ENCODE measurements at regions not wholly inside any gene's neighbourhood (a gene's known extent, or its start where the extent isn't known, plus 50 kb on each side); places are given as distances from the start of the nearest gene placed in this dataset.

DNA sequence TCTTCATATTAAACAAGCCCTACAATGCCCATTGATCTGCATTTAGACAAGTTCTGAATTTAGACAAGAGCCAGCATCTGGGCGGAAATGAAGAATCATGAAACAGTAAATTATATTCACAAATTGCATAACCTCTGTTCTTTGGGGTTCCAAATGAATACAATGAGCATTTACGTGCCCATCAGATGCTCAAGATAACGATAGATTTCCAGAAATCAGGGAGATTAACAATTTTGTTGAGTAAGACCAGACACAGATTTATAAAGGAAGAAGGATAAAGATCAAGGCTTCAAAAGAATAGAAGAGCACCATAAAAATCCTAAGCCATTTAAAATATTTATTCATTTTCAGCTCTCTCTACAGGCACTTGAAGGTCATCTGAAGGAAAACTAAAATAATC, 59.7 kb upstream of the CDH20 start:
- Histone ChIP-seq H3K36me3 (ENCODE audit: control insufficient read depth in 2 of 4, insufficient read depth in 4 of 4, low read length in 3 of 4) (no peaks in the 10 kb centered on the region), H3K79me2 (ENCODE audit: control insufficient read depth in 1 of 2, insufficient read depth in 2 of 2, low read length in 2 of 2) (no peaks in the 10 kb centered on the region), H2BK5ac (ENCODE audit: low read depth, low read length) (no peak overlapping the region), H3K18ac (ENCODE audit: extremely low read depth, low read length) (no peak overlapping the region), H3K23ac (ENCODE audit: insufficient read length) (no peak overlapping the region), H3K4me2 (ENCODE audit: insufficient read depth in 1 of 2, low read depth in 2 of 2, low read length in 2 of 2) (no peak overlapping the region), H3K9ac (replicated peaks in 1 of 4; ENCODE audit: extremely low read depth in 1 of 4, low read depth in 3 of 4, low read length in 3 of 4) (no peak overlapping the region), H3K14ac (ENCODE audit: insufficient read length) (no peak overlapping the region), H4K8ac (ENCODE audit: extremely low read depth, insufficient read depth, low read length) (no peak overlapping the region), H2AFZ (ENCODE audit: low read length) (no peak overlapping the region), H3K79me1 (ENCODE audit: low read depth, low read length) (no peaks in the 10 kb centered on the region), H3K4ac (replicated peaks; ENCODE audit: insufficient read length, low read depth, low read length) (no peak overlapping the region), H3K4me1 (replicated peaks in 1 of 4; ENCODE audit: control insufficient read depth in 3 of 4, insufficient read depth in 4 of 4, low read length in 3 of 4) (peaks cover 0 to 3% (median 1%) of the 10 kb centered on the region in 4 experiments; a peak in 2 of 7 replicates), H4K20me1 (replicated peaks in 1 of 2; ENCODE audit: control insufficient read depth in 1 of 2, insufficient read depth in 2 of 2, low read length in 2 of 2) (no peaks in the 10 kb centered on the region), H4K5ac (ENCODE audit: insufficient read length, low read depth, low read length) (no peak overlapping the region), H2BK120ac (replicated peaks; ENCODE audit: low read depth, low read length) (no peak overlapping the region), H3K9me3 (ENCODE audit: insufficient read depth in 2 of 2, low read depth in 1 of 2, low read length in 1 of 2) (no peaks in the 10 kb centered on the region), H2AK5ac (ENCODE audit: low read depth, low read length) (no peak overlapping the region), H2BK20ac (ENCODE audit: low read length) (no peak overlapping the region), H3K27ac (ENCODE audit: low read depth, low read length) (no peak overlapping the region), H3K4me3 (ENCODE audit: extremely low read depth in 1 of 4, insufficient read depth in 2 of 4, low read depth in 3 of 4, low read length in 4 of 4) (no peak overlapping the region), H4K91ac (replicated peaks; ENCODE audit: insufficient read length, low read length) (no peak overlapping the region), H2BK15ac (ENCODE audit: low read length) (no peak overlapping the region), H3K56ac (replicated peaks; ENCODE audit: insufficient read length, low read depth, low read length) (no peak overlapping the region), H3K27me3 (replicated peaks in 1 of 4; ENCODE audit: control insufficient read depth in 3 of 4, extremely low read depth in 1 of 4, insufficient read depth in 3 of 4, low read length in 3 of 4) (peaks cover 0 to 6% (median 0%) of the 10 kb centered on the region in 4 experiments; a peak in 1 of 7 replicates), H2BK12ac (ENCODE audit: low read depth, low read length) (no peak overlapping the region), H3K23me2 (ENCODE audit: low read depth, low read length) (no peaks in the 10 kb centered on the region)
- FAIRE-seq: no peak
- no peak for DNase-seq (ENCODE audit: low read depth in 1 of 2, low spot score in 2 of 2)
- WGBS, 2 experiments (ENCODE audit: extremely low coverage in 1 of 2, insufficient coverage in 1 of 2, insufficient read length in 1 of 2, insufficient replicate concordance in 2 of 2, low coverage in 1 of 2, low lambda C conversion rate in 2 of 2, missing lambda C conversion rate in 1 of 2): 93% methylated on average over 3 of the region's 3 CpGs; no CpG with 5 or more reads in 1 of the 2 experiments
- CTCF ChIA-PET (ENCODE audit: partially characterized antibody): no interaction called here
- POLR2A ChIA-PET (ENCODE audit: partially characterized antibody): no interaction called here
- TF ChIP-seq TEAD4 (IDR thresholded peaks at IDR 0.05; ENCODE audit: low read depth, low read length): no peak
- no peak for TF ChIP-seq PHF8 (conservative IDR thresholded peaks at IDR 0.05; ENCODE audit: low read depth, low read length)
- TF ChIP-seq SIRT6 (IDR thresholded peaks at IDR 0.05; ENCODE audit: low read length): no peak
- TF ChIP-seq, protein P1, sequence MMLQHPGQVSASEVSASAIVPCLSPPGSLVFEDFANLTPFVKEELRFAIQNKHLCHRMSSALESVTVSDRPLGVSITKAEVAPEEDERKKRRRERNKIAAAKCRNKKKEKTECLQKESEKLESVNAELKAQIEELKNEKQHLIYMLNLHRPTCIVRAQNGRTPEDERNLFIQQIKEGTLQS (IDR thresholded peaks at IDR 0.05; ENCODE audit: insufficient read depth, low read depth, low read length): no peak

Data from H1 (cell line).